Astrocyte of the spinal cord (primary cell): ENCODE measurements at regions not wholly inside any gene's neighbourhood (a gene's known extent, or its start where the extent isn't known, plus 50 kb on each side); places are given as distances from the start of the nearest gene placed in this dataset.

Experiments
- DNase-seq: peaks from one replicate; pipeline ENCODE4 v3.0.0; 2011; ENCODE audit warnings: low read depth, low spot score
- H3K4me3 ChIP-seq: 2 replicates; pipeline ENCODE4 v1.5.1; 2011; ENCODE audit warnings: low read depth, mild to moderate bottlenecking, low read length, moderate library complexity
- CTCF ChIP-seq: IDR thresholded peaks from 2 replicates; pipeline ENCODE4 v1.5.1; 2012; ENCODE audit warnings: low read depth, mild to moderate bottlenecking, low read length, inconsistent platforms
- in situ Hi-C: cut with HindIII; loops from 2 replicates; pipeline ENCODE4 v1.10.0; 2017; ENCODE audit warnings: low sequenced_read_pairs

- DNase-seq: peak; percentile 5
- no peak overlapping the region for H3K4me3 ChIP-seq
- in situ Hi-C loops: no loop called here
- no peak for TF ChIP-seq CTCF
Measured at GRCh38 chr5:68499987-68500386, 284.4 kb downstream of the PIK3R1 start.

- in situ Hi-C loops: no loop called here
Measured at GRCh38 chr5:68500813-68501212, 285.3 kb downstream of the PIK3R1 start.

GRCh38 chr5:68502531-68502930 is 287.0 kb downstream of the PIK3R1 start:
- no peak for DNase-seq
- in situ Hi-C loops: no loop called here
- no peak for TF ChIP-seq CTCF
- H3K4me3 ChIP-seq: no peak overlapping the region

More at GRCh38 chr5:68500813-68501212, 285.3 kb downstream of the PIK3R1 start:
- no peak for TF ChIP-seq CTCF
- H3K4me3 ChIP-seq: no peak overlapping the region
- DNase-seq: no peak

GRCh38 chr5:68504306-68504705 is 288.8 kb downstream of the PIK3R1 start:
- no peak for DNase-seq
- no peak overlapping the region for H3K4me3 ChIP-seq
- no peak for TF ChIP-seq CTCF
- in situ Hi-C loops: no loop called here

- in situ Hi-C loops: no loop called here
Measured at GRCh38 chr5:68505917-68506860, 290.6 kb downstream of the PIK3R1 start.

GRCh38 chr5:68515514-68515913 is 300.0 kb downstream of the PIK3R1 start:
- no peak for TF ChIP-seq CTCF
- no peak overlapping the region for H3K4me3 ChIP-seq
- in situ Hi-C loops: no loop called here
- DNase-seq: no peak

More at GRCh38 chr5:68505917-68506860, 290.6 kb downstream of the PIK3R1 start:
- peak; percentile 82 for DNase-seq
- no peak overlapping the region for H3K4me3 ChIP-seq
- TF ChIP-seq CTCF: no peak
